HG02759 (cell line): ENCODE measurements at regions not wholly inside any gene's neighbourhood (a gene's known extent, or its start where the extent isn't known, plus 50 kb on each side); places are given as distances from the start of the nearest gene placed in this dataset.
"Not testable (repeated sequence)": the region's sequence is repeated elsewhere in the genome, so short reads cannot be mapped to it uniquely, and the experiment has no call there.

Source experiments
- ATAC-seq: cut with Tn5 transposase; IDR thresholded peaks from one replicate; pipeline ENCODE4 v1.9.1; 2021; ENCODE audit warnings: mild to moderate bottlenecking, moderate library complexity; ENCODE audit not compliant: unreplicated experiment

- ATAC-seq = no peak
These were observed 303.4 kb upstream of the PRICKLE1 start for GRCh38 chr12:42892702-42893551.

DNA sequence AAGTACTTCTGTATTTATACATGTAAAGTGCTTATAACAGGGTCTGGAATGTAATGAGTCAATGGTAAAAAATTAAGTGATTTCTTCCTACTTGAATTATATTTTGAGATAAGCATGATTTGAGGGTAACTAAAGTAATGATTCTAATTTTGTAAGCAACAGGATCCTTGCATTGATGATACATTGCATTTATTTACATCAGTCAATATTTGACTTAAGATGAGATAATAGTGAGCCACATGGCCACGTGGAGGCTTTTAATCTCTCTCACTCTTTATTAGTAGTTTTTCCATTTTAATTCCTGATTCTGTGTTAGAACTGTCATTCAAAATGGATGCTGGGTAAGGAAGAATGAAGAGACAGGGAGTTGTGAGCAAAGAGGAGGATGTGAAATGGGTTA is 298.1 kb upstream of the PRICKLE1 start:
- ATAC-seq = no peak

- no peak for ATAC-seq
These were observed 296.6 kb upstream of the PRICKLE1 start for GRCh38 chr12:42886160-42886559.

GRCh38 chr12:42885677-42886076 is 296.1 kb upstream of the PRICKLE1 start:
- no peak for ATAC-seq

- ATAC-seq = no peak
These were observed 294.6 kb upstream of the PRICKLE1 start for GRCh38 chr12:42884116-42884515.

- no peak for ATAC-seq
These were observed 283.9 kb upstream of the PRICKLE1 start for GRCh38 chr12:42873401-42873800.

GRCh38 chr12:42871816-42872215 is 282.3 kb upstream of the PRICKLE1 start:
- no peak for ATAC-seq

- ATAC-seq = no peak
These were observed 278.7 kb upstream of the PRICKLE1 start for GRCh38 chr12:42868291-42868690.

DNA sequence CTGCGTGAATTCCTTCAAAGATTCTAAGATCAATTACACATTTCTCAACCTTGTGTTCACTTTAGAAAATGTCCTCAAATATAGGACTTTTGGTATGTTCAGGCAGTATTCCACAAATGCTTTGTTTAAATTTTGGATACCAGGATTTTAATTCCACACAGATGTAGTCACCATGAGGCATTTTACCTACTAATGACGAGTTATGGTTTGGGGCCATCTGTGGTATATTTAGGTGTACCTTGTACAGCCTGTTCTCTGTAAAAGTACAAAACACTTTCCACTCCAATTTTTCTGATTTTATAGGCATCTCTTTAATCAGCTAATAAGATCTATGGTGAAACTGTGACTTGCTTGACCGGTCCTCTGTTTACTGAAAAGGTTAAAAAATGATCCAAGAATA is 275.7 kb upstream of the PRICKLE1 start:
- ATAC-seq = no peak

GRCh38 chr12:42862055-42862454 is 272.5 kb upstream of the PRICKLE1 start:
- no peak for ATAC-seq

GRCh38 chr12:42860331-42860730 is 270.8 kb upstream of the PRICKLE1 start:
- ATAC-seq = not testable (repeated sequence)

DNA sequence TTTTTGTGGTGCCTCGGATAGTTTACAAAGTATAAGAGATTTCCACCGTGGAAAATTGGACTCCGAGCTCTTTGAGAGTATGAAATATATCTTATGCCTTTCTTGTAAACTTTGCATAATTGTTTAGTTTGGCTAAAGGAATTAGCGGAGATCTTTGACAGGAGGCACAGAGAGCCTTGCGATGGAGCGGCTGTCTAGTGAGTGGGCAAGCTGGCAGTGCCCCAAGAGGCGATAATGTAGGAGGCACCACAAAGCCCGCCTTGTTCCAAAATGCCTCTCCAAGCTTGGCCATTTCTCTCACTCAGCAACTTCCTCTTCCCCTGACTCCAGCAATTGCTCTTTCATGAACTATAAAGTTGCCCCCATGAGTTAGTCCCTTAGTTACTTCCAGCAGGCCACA is 270.1 kb upstream of the PRICKLE1 start:
- no peak for ATAC-seq

DNA sequence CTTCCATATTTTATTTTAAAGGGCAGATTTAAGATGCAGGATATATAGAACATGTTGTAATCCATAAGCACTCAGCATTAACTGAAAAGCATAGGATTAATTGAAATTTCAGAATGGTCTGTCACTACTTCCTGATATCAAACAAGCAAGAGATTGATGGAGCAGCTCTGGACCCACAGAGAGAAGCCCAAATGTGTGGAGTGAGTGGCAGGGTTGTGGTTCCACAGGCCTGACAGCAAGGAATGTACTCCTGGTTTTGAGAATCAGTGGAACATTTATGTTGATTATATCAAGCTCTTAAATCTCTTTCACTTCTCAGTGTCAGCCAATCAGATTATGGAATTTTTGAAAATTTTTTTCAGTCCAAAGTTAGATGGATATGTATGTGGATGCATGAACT is 267.6 kb upstream of the PRICKLE1 start:
- ATAC-seq = no peak

DNA sequence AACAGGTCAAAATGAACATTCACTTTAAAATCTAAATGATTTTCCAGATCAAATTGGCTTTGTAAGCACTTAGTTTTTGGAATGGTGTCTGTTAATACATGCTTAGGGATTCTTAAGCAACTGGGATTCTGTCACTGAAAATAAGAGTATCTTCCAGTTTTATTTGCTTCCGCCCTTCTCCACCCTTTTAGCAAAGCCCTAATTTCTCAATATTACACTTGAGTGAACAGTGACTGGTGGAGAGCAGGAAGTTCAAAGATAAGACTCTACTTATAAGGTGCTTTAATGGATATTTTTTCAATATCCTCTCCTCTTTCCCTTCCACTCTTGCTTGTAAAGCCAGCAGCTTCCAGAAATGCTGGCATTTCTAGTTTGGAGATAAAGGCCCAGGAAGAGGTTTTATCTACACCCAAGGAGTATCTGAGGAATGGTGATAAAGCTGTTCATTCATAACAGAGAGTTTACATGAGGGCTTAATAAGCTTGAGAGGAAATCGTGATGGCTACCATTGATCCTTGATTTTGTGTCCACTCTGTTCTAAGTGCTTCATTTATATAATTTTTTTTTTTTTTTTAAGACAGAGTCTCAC is 265.9 kb upstream of the PRICKLE1 start:
- no peak for ATAC-seq

- no peak for ATAC-seq
These were observed 265.3 kb upstream of the PRICKLE1 start for GRCh38 chr12:42854826-42855225.

DNA sequence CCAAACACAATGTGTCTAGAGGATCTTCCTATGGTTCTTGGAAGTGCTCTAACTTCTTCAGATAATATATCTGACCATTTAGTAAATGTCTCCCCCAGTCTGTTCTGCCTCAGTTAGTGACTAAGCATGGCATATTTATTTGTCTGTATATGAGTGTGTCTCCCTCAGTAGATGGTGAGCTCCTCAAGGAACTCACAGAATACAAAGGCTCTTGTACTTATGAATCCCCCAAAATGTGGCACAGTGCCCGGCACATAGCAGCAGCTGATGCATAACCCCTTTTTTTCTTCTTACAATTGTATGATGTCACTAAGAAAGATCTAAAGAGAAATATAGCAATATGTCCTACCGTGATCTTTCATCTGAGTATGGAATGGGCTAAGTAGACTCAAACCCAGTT is 264.7 kb upstream of the PRICKLE1 start:
- ATAC-seq = no peak

GRCh38 chr12:42853370-42854140 is 264.0 kb upstream of the PRICKLE1 start:
- ATAC-seq = no peak

DNA sequence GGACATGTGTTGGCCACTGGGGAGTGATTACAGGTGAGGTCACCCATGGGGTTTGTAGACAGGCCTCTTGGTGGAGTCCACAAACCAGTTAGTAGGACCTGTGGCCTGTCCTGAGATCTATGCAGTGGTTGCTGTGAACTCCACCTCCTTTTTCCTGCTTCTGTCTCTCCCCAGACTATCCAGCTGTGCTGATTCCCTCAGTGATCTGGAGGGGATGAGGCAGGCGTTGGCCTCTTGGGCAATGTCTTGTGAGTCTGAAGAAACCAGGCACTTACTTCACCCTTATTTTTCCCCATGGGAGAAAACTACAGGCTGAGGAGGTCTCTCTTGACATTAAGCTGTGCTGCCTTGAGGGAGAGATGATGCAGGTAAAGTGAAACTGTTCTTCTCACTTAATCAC is 257.2 kb upstream of the PRICKLE1 start:
- no peak for ATAC-seq

DNA sequence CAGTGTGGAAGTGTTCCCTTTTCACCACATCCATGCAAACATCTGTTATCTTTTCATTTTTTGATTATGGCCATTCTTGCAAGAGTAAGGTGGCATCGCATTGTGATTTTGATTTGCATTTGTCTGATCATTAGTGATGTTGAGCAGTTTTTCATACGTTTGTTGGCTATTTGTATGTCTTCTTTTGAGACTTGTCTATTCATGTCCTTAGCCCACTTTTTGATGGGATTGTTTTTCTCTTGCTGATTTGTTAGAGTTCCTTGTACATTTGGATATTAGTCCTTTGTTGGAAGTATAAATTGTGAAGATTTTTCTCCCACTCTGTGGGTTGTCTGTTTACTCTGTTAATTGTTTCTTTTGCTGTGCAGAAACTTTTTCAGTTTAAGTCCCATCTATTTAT is 244.5 kb upstream of the PRICKLE1 start:
- no peak for ATAC-seq

GRCh38 chr12:42828836-42829235 is 239.3 kb upstream of the PRICKLE1 start:
- ATAC-seq = no peak

- no peak for ATAC-seq
These were observed 234.8 kb upstream of the PRICKLE1 start for GRCh38 chr12:42824327-42824726.

DNA sequence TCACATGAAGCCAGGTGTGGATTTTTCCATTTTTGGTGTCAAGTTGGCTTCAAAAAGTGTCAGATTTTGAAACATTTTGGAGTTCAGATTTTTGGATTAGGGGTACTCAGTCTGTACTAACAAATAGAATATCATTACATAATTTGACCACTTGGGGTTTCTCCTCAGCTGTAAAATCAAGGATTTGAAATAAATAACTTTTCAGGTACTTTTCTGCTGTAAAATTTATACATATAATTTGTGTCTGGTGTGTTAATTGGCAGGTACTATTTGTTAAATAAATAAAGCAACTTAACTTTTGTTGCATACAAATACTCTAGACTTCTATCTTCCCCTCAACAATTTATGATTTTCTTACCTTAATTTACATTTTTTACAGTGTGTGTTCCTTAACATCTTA is 234.1 kb upstream of the PRICKLE1 start:
- no peak for ATAC-seq
